IMR-90 (cell line): ENCODE measurements at regions not wholly inside any gene's neighbourhood (a gene's known extent, or its start where the extent isn't known, plus 50 kb on each side); places are given as distances from the start of the nearest gene placed in this dataset.

Experiments used
- ATAC-seq: fragments of 200-7000 bp; cut with Tn5 transposase; 2 replicates; pipeline ENCODE4 v1.9.1; 2020; ENCODE audit warnings: low read depth, mild to moderate bottlenecking, moderate library complexity
- BruUV-seq: library from RNA; stranded (reverse); fragments of 400-500 nt; replicated peaks from 2 replicates; lab custom pipeline; 2021; lab: Mats Ljungman, UMichigan
- CTCF ChIA-PET: fragments of 300-600 bp; formaldehyde crosslinking; extraction: SDS; loops from one replicate; lab custom pipeline; 2021; ENCODE audit warnings: antibody characterized with exemption; lab: Yijun Ruan, JAX
- POLR2A ChIA-PET: fragments of 300-600 bp; sonication (Branson Sonifier 250); formaldehyde crosslinking; loops from one replicate; lab custom pipeline; 2022; ENCODE audit warnings: antibody characterized with exemption; ENCODE audit not compliant: unreplicated experiment; lab: Charles Lee
- DNase-seq: peaks from one replicate; pipeline ENCODE4 v3.0.0; 2013
- H2AFZ ChIP-seq: replicated peaks from 2 replicates; pipeline ENCODE3; 2013; ENCODE audit warnings: low read length, mild to moderate bottlenecking; ENCODE audit not compliant: poor library complexity
- H2AK5ac ChIP-seq: 2 replicates; pipeline ENCODE4 v1.6.1; 2013; ENCODE audit warnings: low read depth, low read length, inconsistent platforms
- H2AK9ac ChIP-seq: replicated peaks from 2 replicates; pipeline ENCODE3; 2013; ENCODE audit warnings: mild to moderate bottlenecking, low read depth, low read length, moderate library complexity; ENCODE audit not compliant: poor library complexity
- H2BK120ac ChIP-seq: 2 replicates; pipeline ENCODE4 v1.6.1; 2013; ENCODE audit warnings: low read depth, low read length, inconsistent platforms
- H2BK15ac ChIP-seq: 3 replicates; pipeline ENCODE4 v1.6.1; 2013; ENCODE audit warnings: low read depth, low read length, inconsistent platforms
- H2BK20ac ChIP-seq: 2 replicates; pipeline ENCODE4 v1.6.1; 2013; ENCODE audit warnings: low read depth, mild to moderate bottlenecking, inconsistent platforms, low read length, moderate library complexity
- H2BK5ac ChIP-seq: 2 replicates; pipeline ENCODE4 v1.6.1; 2013; ENCODE audit warnings: mild to moderate bottlenecking, low read depth, low read length, inconsistent platforms; ENCODE audit not compliant: poor library complexity, severe bottlenecking
- H3K14ac ChIP-seq: replicated peaks from 2 replicates; pipeline ENCODE4 v1.6.1; 2013; ENCODE audit warnings: low read depth, low read length, inconsistent platforms
- H3K18ac ChIP-seq: 2 replicates; pipeline ENCODE4 v1.6.1; 2013; ENCODE audit warnings: low read depth, low read length, control low read depth
- H3K23ac ChIP-seq: 2 replicates; pipeline ENCODE4 v1.6.1; 2013; ENCODE audit warnings: low read depth, low read length, inconsistent platforms
- H3K27ac ChIP-seq: 2 replicates; pipeline ENCODE4 v1.5.1; 2013; ENCODE audit warnings: mild to moderate bottlenecking, control low read depth, low read length; ENCODE audit not compliant: insufficient read depth
- H3K27me3 ChIP-seq: 2 replicates; pipeline ENCODE4 v1.6.1; 2013; ENCODE audit warnings: low read length; ENCODE audit not compliant: control insufficient read depth, insufficient read depth
- H3K36me3 ChIP-seq: 2 replicates; pipeline ENCODE4 v1.6.1; 2013; ENCODE audit warnings: low read length, mixed read lengths; ENCODE audit not compliant: control insufficient read depth, insufficient read depth
- H3K4ac ChIP-seq: 2 replicates; pipeline ENCODE4 v1.6.1; 2013; ENCODE audit warnings: low read depth, low read length, inconsistent platforms
- H3K4me1 ChIP-seq: 2 replicates; pipeline ENCODE4 v1.6.1; 2013; ENCODE audit warnings: low read length, mixed read lengths; ENCODE audit not compliant: control insufficient read depth, insufficient read depth
- H3K4me2 ChIP-seq: 2 replicates; pipeline ENCODE4 v1.6.1; 2013; ENCODE audit warnings: low read depth, mild to moderate bottlenecking, control low read depth, low read length, moderate library complexity
- H3K4me3 ChIP-seq: 2 replicates; pipeline ENCODE4 v1.5.1; 2013; ENCODE audit warnings: low read depth, mild to moderate bottlenecking, control low read depth, low read length, moderate library complexity; ENCODE audit not compliant: insufficient read depth
- H3K56ac ChIP-seq: 2 replicates; pipeline ENCODE4 v1.6.1; 2013; ENCODE audit warnings: low read length, inconsistent platforms; ENCODE audit not compliant: insufficient read depth; ENCODE audit errors: extremely low read depth
- H3K79me1 ChIP-seq, 2 experiments: 2 replicates each; pipeline ENCODE4 v1.6.1; 2013; ENCODE audit warnings: low read length in 2 of 2, inconsistent platforms in 1 of 2, low read depth in 1 of 2
- H3K9ac ChIP-seq: 2 replicates; pipeline ENCODE4 v1.6.1; 2013; ENCODE audit warnings: low read depth, low read length, control low read depth
- H3K9me1 ChIP-seq: 2 replicates; pipeline ENCODE4 v1.6.1; 2013; ENCODE audit warnings: low read length, inconsistent platforms; ENCODE audit not compliant: insufficient read depth
- H3K9me3 ChIP-seq: 2 replicates; pipeline ENCODE4 v1.6.1; 2013; ENCODE audit warnings: low read length; ENCODE audit not compliant: control insufficient read depth, insufficient read depth
- H4K20me1 ChIP-seq: 2 replicates; pipeline ENCODE4 v1.6.1; 2013; ENCODE audit warnings: low read length, inconsistent platforms; ENCODE audit not compliant: insufficient read depth
- H4K5ac ChIP-seq: 2 replicates; pipeline ENCODE4 v1.6.1; 2013; ENCODE audit warnings: mild to moderate bottlenecking, low read depth, low read length, control low read depth
- H4K8ac ChIP-seq, 2 experiments: 2 replicates each; pipeline ENCODE4 v1.6.1; 2013; ENCODE audit warnings: low read depth in 2 of 2, low read length in 2 of 2, control low read depth in 1 of 2, inconsistent platforms in 1 of 2
- H4K91ac ChIP-seq: 2 replicates; pipeline ENCODE4 v1.6.1; 2013; ENCODE audit warnings: low read depth, low read length, inconsistent platforms; ENCODE audit not compliant: insufficient read depth
- BHLHE40 ChIP-seq: fragments of 150-350 bp; IDR thresholded peaks from 2 replicates; pipeline ENCODE4 v1.6.1; 2016; ENCODE audit warnings: mild to moderate bottlenecking, low read depth, low read length
- CEBPB ChIP-seq: IDR thresholded peaks from 2 replicates; pipeline ENCODE4 v1.6.1; 2012; ENCODE audit warnings: low read depth, low read length, improper control_type of control experiment
- CHD1 ChIP-seq: IDR thresholded peaks from 2 replicates; pipeline ENCODE4 v1.6.1; 2012; ENCODE audit warnings: low read depth, low read length, improper control_type of control experiment
- FOS ChIP-seq: fragments of 150-350 bp; IDR thresholded peaks from 2 replicates; pipeline ENCODE4 v1.6.1; 2016; ENCODE audit warnings: low read depth, low read length
- MAFK ChIP-seq: IDR thresholded peaks from 2 replicates; pipeline ENCODE4 v1.6.1; 2012; ENCODE audit warnings: low read depth, low read length, improper control_type of control experiment
- MAZ ChIP-seq: IDR thresholded peaks from 2 replicates; pipeline ENCODE4 v1.6.1; 2012; ENCODE audit warnings: low read depth, mild to moderate bottlenecking, low read length, improper control_type of control experiment, moderate library complexity, borderline replicate concordance
- MXI1 ChIP-seq: IDR thresholded peaks from 2 replicates; pipeline ENCODE4 v1.6.1; 2012; ENCODE audit warnings: low read depth, mild to moderate bottlenecking, low read length, moderate library complexity, borderline replicate concordance
- NFE2L2 ChIP-seq: fragments of 150-350 bp; IDR thresholded peaks from 2 replicates; pipeline ENCODE4 v1.6.1; 2016; ENCODE audit warnings: low read depth, mild to moderate bottlenecking, low read length
- POLR2A ChIP-seq: IDR thresholded peaks from 2 replicates; pipeline ENCODE4 v1.6.1; 2012; ENCODE audit warnings: mild to moderate bottlenecking, low read depth, low read length
- RAD21 ChIP-seq: IDR thresholded peaks from 2 replicates; pipeline ENCODE4 v1.6.1; 2012; ENCODE audit warnings: low read length, improper control_type of control experiment
- RCOR1 ChIP-seq: IDR thresholded peaks from 2 replicates; pipeline ENCODE4 v1.6.1; 2012; ENCODE audit warnings: mild to moderate bottlenecking, low read length, improper control_type of control experiment; ENCODE audit not compliant: insufficient replicate concordance
- RFX5 ChIP-seq: IDR thresholded peaks from 2 replicates; pipeline ENCODE4 v1.8.0; 2012; ENCODE audit warnings: low read depth, mild to moderate bottlenecking, low read length, moderate library complexity
- SMC3 ChIP-seq: fragments of 150-350 bp; IDR thresholded peaks from 2 replicates; pipeline ENCODE4 v1.6.1; 2016; ENCODE audit warnings: low read depth, mild to moderate bottlenecking, antibody characterized with exemption, low read length, moderate library complexity
- WGBS, 2 experiments: methylation state at CpG; one replicate each; pipeline versions ENCODE4 v1.1.5 to v1.1.7; 2013; ENCODE audit warnings: missing lambda C conversion rate in 2 of 2; ENCODE audit not compliant: insufficient read length in 1 of 2; ENCODE audit errors: extremely low coverage in 2 of 2; 5-methylcytosine and 5-hydroxymethylcytosine counted together
- dilution Hi-C: fragments of 300-500 bp; cut with HindIII; formaldehyde crosslinking; loops from one replicate; pipeline ENCODE4 v1.14.3; 2018; ENCODE audit warnings: low sequenced_read_pairs; ENCODE audit not compliant: unreplicated experiment
- in situ Hi-C: fragments of 300-500 bp; cut with MboI; formaldehyde crosslinking; loops from 3 replicates; pipeline ENCODE4 v1.14.3; 2019; ENCODE audit warnings: low sequenced_read_pairs, inconsistent platforms, mixed read lengths
- intact Hi-C: fragments of 100-400 bp; cut with micrococcal nuclease; formaldehyde crosslinking; loops from 2 replicates; pipeline ENCODE4 v1.10.0; 2022
- TF ChIP-seq, protein P1 (sequence below): fragments of 150-350 bp; IDR thresholded peaks from 2 replicates; pipeline ENCODE4 v1.6.1; 2017; ENCODE audit warnings: mild to moderate bottlenecking, antibody characterized with exemption, low read length, low read depth
- TF ChIP-seq, protein P2 (sequence below): fragments of 150-350 bp; IDR thresholded peaks from 2 replicates; pipeline ENCODE4 v1.6.1; 2016; ENCODE audit warnings: low read depth, mild to moderate bottlenecking, low read length, moderate library complexity, borderline replicate concordance
- TF ChIP-seq, protein P3 (sequence below): conservative IDR thresholded peaks from 2 replicates; pipeline ENCODE4 v1.5.1; 2012; ENCODE audit warnings: mild to moderate bottlenecking, low read depth, low read length, improper control_type of control experiment

DNA sequence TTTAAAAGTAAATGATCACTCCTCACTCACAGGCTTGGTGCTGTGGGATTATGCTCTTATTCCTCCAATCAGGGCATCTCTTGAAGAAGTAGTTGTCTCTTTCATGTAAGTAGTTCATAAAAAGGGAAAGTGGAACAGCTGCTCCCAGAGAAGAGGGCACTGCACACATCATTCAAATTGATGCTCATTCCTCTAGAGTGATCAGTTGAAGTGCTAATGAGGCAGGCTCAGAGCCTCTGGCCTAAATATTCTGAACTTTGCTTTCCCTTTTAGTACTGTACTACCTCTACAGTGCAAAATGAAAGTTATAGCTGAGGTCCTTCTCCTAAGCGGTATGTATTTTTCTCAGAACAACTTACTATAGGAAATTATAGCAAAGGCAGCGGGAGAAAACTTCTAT lies 1453.1 kb downstream of the ARAP2 start:
- no peak overlapping the region for H2AFZ ChIP-seq
- ChIA-PET CTCF (no interaction called here), POLR2A (interaction anchor here (0.5 kb wide), 1 partner anchor 26 kb away, joined by 3 read pairs; no protein-coding TSS in a partner anchor)
- no peak overlapping the region for H2AK5ac ChIP-seq
- no peak overlapping the region for H3K9ac ChIP-seq
- H3K4ac ChIP-seq: no peak overlapping the region
- H3K18ac ChIP-seq: no peak overlapping the region
- no peak overlapping the region for H4K8ac ChIP-seq
- intact Hi-C loops: no loop called here
- H4K91ac ChIP-seq: no peak overlapping the region
- no peak overlapping the region for H3K27ac ChIP-seq
- H2BK20ac ChIP-seq: no peak overlapping the region
- no peak overlapping the region for H3K23ac ChIP-seq
- H3K4me2 ChIP-seq: no peak overlapping the region
- no TSS peak for BruUV-seq
- ATAC-seq: no peak
- no peak for DNase-seq
- H2BK5ac ChIP-seq: no peak overlapping the region
- H3K4me1 ChIP-seq: no peaks in the 10 kb centered on the region
- no peaks in the 10 kb centered on the region for H4K20me1 ChIP-seq
- H3K27me3 ChIP-seq: no peaks in the 10 kb centered on the region
- no peak overlapping the region for H3K14ac ChIP-seq
- no peak overlapping the region for H4K5ac ChIP-seq
- in situ Hi-C loops: no loop called here
- H2AK9ac ChIP-seq: no peak overlapping the region
- no peaks in the 10 kb centered on the region for H3K79me1 ChIP-seq
- H3K9me1 ChIP-seq: no peaks in the 10 kb centered on the region
- no peak overlapping the region for H3K56ac ChIP-seq
- H3K36me3 ChIP-seq: no peaks in the 10 kb centered on the region
- no CpG with 5 or more reads among the region's 2 CpGs for WGBS, 2 experiments
- no peak overlapping the region for H3K4me3 ChIP-seq
- dilution Hi-C loops: no loop called here
- TF ChIP-seq RFX5 (no peak), CEBPB (no peak), MAZ (no peak), BHLHE40 (no peak), POLR2A (no peak), RAD21 (no peak), SMC3 (no peak), FOS (no peak), NFE2L2 (no peak), RCOR1 (no peak), MAFK (no peak), CHD1 (no peak), MXI1 (no peak)
- TF ChIP-seq, protein P1, sequence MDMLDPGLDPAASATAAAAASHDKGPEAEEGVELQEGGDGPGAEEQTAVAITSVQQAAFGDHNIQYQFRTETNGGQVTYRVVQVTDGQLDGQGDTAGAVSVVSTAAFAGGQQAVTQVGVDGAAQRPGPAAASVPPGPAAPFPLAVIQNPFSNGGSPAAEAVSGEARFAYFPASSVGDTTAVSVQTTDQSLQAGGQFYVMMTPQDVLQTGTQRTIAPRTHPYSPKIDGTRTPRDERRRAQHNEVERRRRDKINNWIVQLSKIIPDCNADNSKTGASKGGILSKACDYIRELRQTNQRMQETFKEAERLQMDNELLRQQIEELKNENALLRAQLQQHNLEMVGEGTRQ: no peak
- TF ChIP-seq, protein P2, sequence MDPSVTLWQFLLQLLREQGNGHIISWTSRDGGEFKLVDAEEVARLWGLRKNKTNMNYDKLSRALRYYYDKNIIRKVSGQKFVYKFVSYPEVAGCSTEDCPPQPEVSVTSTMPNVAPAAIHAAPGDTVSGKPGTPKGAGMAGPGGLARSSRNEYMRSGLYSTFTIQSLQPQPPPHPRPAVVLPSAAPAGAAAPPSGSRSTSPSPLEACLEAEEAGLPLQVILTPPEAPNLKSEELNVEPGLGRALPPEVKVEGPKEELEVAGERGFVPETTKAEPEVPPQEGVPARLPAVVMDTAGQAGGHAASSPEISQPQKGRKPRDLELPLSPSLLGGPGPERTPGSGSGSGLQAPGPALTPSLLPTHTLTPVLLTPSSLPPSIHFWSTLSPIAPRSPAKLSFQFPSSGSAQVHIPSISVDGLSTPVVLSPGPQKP: no peak
- TF ChIP-seq, protein P3, sequence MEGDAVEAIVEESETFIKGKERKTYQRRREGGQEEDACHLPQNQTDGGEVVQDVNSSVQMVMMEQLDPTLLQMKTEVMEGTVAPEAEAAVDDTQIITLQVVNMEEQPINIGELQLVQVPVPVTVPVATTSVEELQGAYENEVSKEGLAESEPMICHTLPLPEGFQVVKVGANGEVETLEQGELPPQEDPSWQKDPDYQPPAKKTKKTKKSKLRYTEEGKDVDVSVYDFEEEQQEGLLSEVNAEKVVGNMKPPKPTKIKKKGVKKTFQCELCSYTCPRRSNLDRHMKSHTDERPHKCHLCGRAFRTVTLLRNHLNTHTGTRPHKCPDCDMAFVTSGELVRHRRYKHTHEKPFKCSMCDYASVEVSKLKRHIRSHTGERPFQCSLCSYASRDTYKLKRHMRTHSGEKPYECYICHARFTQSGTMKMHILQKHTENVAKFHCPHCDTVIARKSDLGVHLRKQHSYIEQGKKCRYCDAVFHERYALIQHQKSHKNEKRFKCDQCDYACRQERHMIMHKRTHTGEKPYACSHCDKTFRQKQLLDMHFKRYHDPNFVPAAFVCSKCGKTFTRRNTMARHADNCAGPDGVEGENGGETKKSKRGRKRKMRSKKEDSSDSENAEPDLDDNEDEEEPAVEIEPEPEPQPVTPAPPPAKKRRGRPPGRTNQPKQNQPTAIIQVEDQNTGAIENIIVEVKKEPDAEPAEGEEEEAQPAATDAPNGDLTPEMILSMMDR: no peak
- H2BK120ac ChIP-seq: no peak overlapping the region
- no peak overlapping the region for H2BK15ac ChIP-seq
- no peaks in the 10 kb centered on the region for H3K9me3 ChIP-seq
